Fibroblast of the aortic adventitia (primary cell): ENCODE measurements at regions not wholly inside any gene's neighbourhood (a gene's known extent, or its start where the extent isn't known, plus 50 kb on each side); places are given as distances from the start of the nearest gene placed in this dataset.
A peak's percentile ranks its signal among the peaks of the same experiment; 100 is the strongest.

Experiments
- DNase-seq: peaks from one replicate; pipeline ENCODE4 v3.0.0-alpha.2; 2010; ENCODE audit warnings: low read depth
- H3K4me3 ChIP-seq: 2 replicates; pipeline ENCODE4 v1.5.1; 2011; ENCODE audit warnings: low read depth, mild to moderate bottlenecking, control low read depth, low read length, moderate library complexity
- TF ChIP-seq, protein P1 (sequence below): IDR thresholded peaks from 2 replicates; pipeline ENCODE4 v1.5.1; 2011; ENCODE audit warnings: mild to moderate bottlenecking, low read length, control low read depth, inconsistent platforms; ENCODE audit not compliant: insufficient read depth

DNA sequence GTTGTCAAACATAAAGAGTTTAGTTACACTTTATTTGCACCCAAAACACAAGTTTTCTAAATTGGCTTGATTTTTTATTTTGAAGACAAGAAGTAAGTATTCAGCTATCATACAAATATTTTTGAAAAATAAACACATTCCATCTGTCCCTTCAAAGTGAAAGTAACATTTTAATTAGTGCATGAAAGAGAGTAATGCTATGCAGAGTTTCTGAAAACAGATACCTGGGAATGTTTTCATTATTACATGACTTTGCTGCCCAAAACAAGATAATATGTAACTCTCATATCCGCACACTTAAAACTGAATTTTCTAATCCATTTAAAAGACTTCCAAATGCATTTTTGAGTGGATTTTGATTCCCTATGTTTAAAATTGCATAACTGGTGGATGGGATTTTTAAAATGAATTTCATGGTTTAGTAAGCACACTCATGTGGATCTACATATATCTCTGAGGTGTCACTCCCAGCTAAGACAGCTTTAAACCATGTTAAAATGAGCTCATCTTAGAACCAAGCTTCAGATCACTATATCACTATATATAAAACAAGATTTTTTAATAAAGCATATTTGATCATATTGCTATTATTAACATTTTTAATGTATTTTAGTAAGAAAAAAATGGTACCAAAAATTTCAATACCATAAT lies 127.5 kb downstream of the ATPSCKMT start:
- TF ChIP-seq, protein P1, sequence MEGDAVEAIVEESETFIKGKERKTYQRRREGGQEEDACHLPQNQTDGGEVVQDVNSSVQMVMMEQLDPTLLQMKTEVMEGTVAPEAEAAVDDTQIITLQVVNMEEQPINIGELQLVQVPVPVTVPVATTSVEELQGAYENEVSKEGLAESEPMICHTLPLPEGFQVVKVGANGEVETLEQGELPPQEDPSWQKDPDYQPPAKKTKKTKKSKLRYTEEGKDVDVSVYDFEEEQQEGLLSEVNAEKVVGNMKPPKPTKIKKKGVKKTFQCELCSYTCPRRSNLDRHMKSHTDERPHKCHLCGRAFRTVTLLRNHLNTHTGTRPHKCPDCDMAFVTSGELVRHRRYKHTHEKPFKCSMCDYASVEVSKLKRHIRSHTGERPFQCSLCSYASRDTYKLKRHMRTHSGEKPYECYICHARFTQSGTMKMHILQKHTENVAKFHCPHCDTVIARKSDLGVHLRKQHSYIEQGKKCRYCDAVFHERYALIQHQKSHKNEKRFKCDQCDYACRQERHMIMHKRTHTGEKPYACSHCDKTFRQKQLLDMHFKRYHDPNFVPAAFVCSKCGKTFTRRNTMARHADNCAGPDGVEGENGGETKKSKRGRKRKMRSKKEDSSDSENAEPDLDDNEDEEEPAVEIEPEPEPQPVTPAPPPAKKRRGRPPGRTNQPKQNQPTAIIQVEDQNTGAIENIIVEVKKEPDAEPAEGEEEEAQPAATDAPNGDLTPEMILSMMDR, result no peak
- DNase-seq, result no peak
- no peak overlapping the region for H3K4me3 ChIP-seq

DNA sequence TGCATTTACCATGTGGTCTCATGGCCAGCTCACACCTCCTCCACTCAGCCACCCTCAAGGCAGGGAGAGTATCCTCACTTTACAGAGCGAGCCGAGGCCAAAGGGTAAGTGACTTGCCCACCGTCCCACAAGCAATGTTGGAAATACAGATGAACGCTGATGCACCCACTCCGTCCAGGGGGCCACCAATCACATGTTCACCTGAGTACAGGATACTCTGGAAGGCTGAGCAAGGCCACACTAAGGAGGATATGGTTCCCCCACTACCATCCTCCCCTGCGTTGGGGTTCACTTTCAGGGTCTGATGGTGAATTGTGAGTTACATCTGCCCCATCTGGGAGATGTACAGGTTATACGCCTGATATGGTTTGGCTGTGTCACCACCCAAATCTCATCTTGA lies 128.8 kb downstream of the ATPSCKMT start:
- TF ChIP-seq, protein P1, result no peak
- no peak overlapping the region for H3K4me3 ChIP-seq
- no peak for DNase-seq

DNA sequence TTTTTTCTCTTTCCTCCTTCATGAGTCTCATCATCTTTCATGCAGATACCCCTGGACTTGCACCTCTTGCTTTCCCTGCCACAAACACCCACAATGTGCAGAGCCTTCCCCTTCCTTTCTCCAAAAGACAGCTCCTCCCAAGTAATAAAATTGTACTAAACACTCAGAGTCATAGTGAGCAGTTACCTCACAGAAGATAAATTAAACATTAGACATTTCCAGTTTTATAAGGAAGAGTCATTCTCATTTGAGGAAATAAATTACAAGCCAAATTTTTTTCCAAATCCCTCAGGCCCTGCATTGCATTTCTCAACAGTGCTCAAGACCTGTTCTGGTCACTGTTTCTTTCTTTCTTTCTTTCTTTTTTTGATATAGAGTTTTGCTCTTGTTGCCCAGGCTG lies 131.5 kb downstream of the ATPSCKMT start:
- DNase-seq, result no peak
- no peak overlapping the region for H3K4me3 ChIP-seq
- TF ChIP-seq, protein P1, result no peak

DNA sequence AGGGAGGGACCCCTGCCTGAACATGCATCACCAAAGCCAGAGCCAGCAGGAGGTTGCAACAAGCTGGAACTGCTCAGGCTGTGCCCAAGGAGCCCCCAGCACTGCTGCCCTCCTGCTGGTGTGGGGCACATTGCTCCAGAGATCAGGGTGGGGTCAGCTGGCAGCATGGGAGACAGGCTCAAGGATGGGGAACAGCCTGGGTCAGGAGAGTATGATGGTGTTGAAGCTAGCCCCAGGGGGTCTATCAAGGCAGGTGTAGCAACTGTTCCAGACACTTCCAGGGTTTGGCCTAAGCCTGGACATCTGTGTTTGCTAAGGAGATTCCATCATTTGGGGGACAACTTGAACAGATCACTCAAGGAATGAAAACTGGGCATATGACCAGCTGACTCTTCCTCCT lies 133.1 kb downstream of the ATPSCKMT start:
- H3K4me3 ChIP-seq, result no peak overlapping the region
- no peak for DNase-seq
- TF ChIP-seq, protein P1, result no peak

DNA sequence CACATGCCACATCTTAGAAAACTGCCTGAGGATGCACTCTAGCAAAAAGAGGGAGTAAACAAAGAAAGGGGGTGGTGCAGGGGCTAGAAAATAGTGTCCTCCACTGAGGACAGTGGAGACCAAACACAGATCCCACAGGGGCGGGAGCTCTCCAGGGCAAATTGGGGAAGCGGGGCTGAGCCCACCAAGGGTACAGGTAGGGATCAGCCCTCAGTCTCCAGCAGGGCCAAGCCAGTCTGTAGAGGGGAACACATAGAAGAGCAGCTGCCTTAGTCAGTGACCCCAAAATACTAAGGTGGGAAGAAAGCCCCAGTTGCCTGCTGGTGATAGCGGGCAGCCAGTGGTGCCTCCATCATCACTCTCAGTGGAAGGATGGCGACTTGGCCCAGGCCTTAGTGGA lies 134.0 kb downstream of the ATPSCKMT start:
- no peak for DNase-seq
- TF ChIP-seq, protein P1, result no peak
- no peak overlapping the region for H3K4me3 ChIP-seq

DNA sequence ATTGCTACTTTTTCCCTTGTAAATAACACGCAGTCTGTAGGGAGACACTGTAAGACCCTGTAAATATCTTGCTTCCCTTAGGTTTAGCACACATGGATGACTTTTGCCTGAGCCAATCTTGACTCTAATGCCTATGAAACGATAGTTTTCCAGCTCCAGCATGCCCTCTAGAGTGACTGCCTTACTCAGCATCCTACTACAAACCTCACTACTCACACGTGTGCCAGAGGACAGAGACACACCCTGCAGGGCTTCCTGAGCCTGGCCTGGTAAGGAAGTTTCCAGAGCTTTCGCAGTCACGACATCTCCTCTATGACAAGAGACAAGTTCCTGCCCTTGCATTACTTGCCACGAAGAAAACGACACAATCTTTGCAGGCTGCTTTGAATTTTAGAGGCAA lies 138.1 kb downstream of the ATPSCKMT start:
- H3K4me3 ChIP-seq, result no peak overlapping the region
- peak; percentile 61 for DNase-seq
- TF ChIP-seq, protein P1, result peak; percentile 48

DNA sequence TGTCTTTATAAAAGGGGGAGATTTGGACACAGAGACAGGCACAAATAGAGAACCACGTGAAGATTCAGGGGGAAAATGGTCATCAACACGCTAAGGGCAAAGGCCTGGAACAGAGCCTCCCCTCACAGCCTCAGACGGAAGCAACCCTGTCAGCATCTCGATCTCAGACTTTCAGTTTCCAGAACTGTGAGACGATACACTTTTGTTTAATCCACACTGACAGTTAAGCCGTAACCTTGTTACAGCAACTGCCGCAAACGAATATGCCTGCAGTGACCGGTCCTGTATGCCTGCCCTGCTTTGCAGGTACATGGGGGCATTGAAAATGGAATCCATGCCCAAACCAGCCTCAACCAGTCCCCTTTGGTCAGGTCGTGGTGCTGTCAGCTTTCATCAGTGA lies 139.5 kb downstream of the ATPSCKMT start:
- TF ChIP-seq, protein P1, result no peak
- DNase-seq, result no peak
- H3K4me3 ChIP-seq, result no peak overlapping the region
